H1 (cell line): ENCODE measurements at regions not wholly inside any gene's neighbourhood (a gene's known extent, or its start where the extent isn't known, plus 50 kb on each side); places are given as distances from the start of the nearest gene placed in this dataset.
A peak's percentile ranks its signal among the peaks of the same experiment; 100 is the strongest.

Experiments used
- CTCF ChIA-PET: fragments of 300-600 bp; sonication (Branson Sonifier 250); formaldehyde crosslinking; loops from one replicate; lab custom pipeline; 2021; ENCODE audit not compliant: partially characterized antibody; lab: Charles Lee
- POLR2A ChIA-PET: fragments of 300-600 bp; sonication (Branson Sonifier 250); formaldehyde crosslinking; loops from one replicate; lab custom pipeline; 2021; ENCODE audit warnings: inconsistent platforms; ENCODE audit not compliant: partially characterized antibody; lab: Charles Lee
- DNase-seq, 2 experiments: peaks; one replicate each; pipeline versions ENCODE4 v3.0.0 to v3.0.0-alpha.2; 2010 to 2022; ENCODE audit warnings: low spot score in 2 of 2, low read depth in 1 of 2, mixed read lengths in 1 of 2
- FAIRE-seq: peaks from 2 replicates; lab custom pipeline; 2011; peaks lifted over from hg19 to GRCh38; lab: Jason Lieb, UNC
- H2AFZ ChIP-seq: 2 replicates; pipeline ENCODE4 v1.8.1; 2012; ENCODE audit warnings: low read length, inconsistent platforms
- H2AK5ac ChIP-seq: 2 replicates; pipeline ENCODE4 v1.6.1; 2013; ENCODE audit warnings: low read depth, low read length
- H2BK120ac ChIP-seq: replicated peaks from 2 replicates; pipeline ENCODE3; 2013; ENCODE audit warnings: low read depth, low read length, inconsistent platforms
- H2BK12ac ChIP-seq: 2 replicates; pipeline ENCODE4 v1.6.1; 2013; ENCODE audit warnings: low read depth, low read length
- H2BK15ac ChIP-seq: 2 replicates; pipeline ENCODE4 v1.6.1; 2013; ENCODE audit warnings: low read length
- H2BK20ac ChIP-seq: 2 replicates; pipeline ENCODE4 v1.6.1; 2013; ENCODE audit warnings: low read length
- H2BK5ac ChIP-seq: 2 replicates; pipeline ENCODE4 v1.6.1; 2013; ENCODE audit warnings: low read depth, low read length
- H3K14ac ChIP-seq: 2 replicates; pipeline ENCODE4 v1.6.1; 2013; ENCODE audit warnings: inconsistent platforms; ENCODE audit not compliant: insufficient read length
- H3K18ac ChIP-seq: 2 replicates; pipeline ENCODE4 v1.6.1; 2013; ENCODE audit warnings: low read length; ENCODE audit errors: extremely low read depth
- H3K23ac ChIP-seq: 2 replicates; pipeline ENCODE4 v1.6.1; 2013; ENCODE audit warnings: inconsistent platforms; ENCODE audit not compliant: insufficient read length
- H3K23me2 ChIP-seq: 2 replicates; pipeline ENCODE4 v1.6.1; 2013; ENCODE audit warnings: low read depth, low read length
- H3K27ac ChIP-seq: 2 replicates; pipeline ENCODE4 v1.6.1; 2011; ENCODE audit warnings: low read depth, low read length, inconsistent platforms
- H3K27me3 ChIP-seq, 4 experiments: replicated peaks in 1 of 4; 1 replicate in 1 of 4; 2 replicates in 3 of 4; pipeline versions ENCODE4 v1.6.1 to v1.8.1; 2011 to 2013; ENCODE audit warnings: low read length in 3 of 4, mild to moderate bottlenecking in 3 of 4, inconsistent platforms in 2 of 4, mixed read lengths in 2 of 4, moderate library complexity in 1 of 4; ENCODE audit not compliant: control insufficient read depth in 3 of 4, insufficient read depth in 3 of 4; ENCODE audit errors: extremely low read depth in 1 of 4
- H3K36me3 ChIP-seq, 4 experiments: 2 replicates each; pipeline versions ENCODE4 v1.6.1 to v1.8.1; 2011 to 2013; ENCODE audit warnings: mild to moderate bottlenecking in 4 of 4, low read length in 3 of 4, moderate library complexity in 2 of 4, control low read depth in 1 of 4, inconsistent platforms in 1 of 4; ENCODE audit not compliant: insufficient read depth in 4 of 4, control insufficient read depth in 2 of 4
- H3K4ac ChIP-seq: replicated peaks from 2 replicates; pipeline ENCODE3; 2013; ENCODE audit warnings: low read length, low read depth, mixed read lengths, inconsistent platforms; ENCODE audit not compliant: insufficient read length
- H3K4me1 ChIP-seq, 4 experiments: replicated peaks in 1 of 4; 1 replicate in 1 of 4; 2 replicates in 3 of 4; pipeline versions ENCODE4 v1.6.1 to v1.8.1; 2011 to 2013; ENCODE audit warnings: low read length in 3 of 4, inconsistent platforms in 2 of 4, mixed read lengths in 1 of 4; ENCODE audit not compliant: insufficient read depth in 4 of 4, control insufficient read depth in 3 of 4
- H3K4me2 ChIP-seq, 2 experiments: 2 replicates each; pipeline versions ENCODE4 v1.6.1 to v1.8.1; 2011 to 2013; ENCODE audit warnings: low read depth in 2 of 2, low read length in 2 of 2, control low read depth in 1 of 2, inconsistent platforms in 1 of 2, mild to moderate bottlenecking in 1 of 2; ENCODE audit not compliant: insufficient read depth in 1 of 2
- H3K4me3 ChIP-seq, 4 experiments: fragments of 200-600, 300-600 bp in 1 of 4; sonication (generic), shearing (Covaris generic), sonication (Bioruptor Twin) in 1 of 4; 2 replicates each; pipeline versions ENCODE4 v1.5.1 to v1.8.1; 2011 to 2016; ENCODE audit warnings: low read length in 4 of 4, low read depth in 3 of 4, control low read depth in 2 of 4, inconsistent platforms in 2 of 4, mild to moderate bottlenecking in 2 of 4, mixed read lengths in 1 of 4, moderate library complexity in 1 of 4; ENCODE audit not compliant: insufficient read depth in 2 of 4; ENCODE audit errors: extremely low read depth in 1 of 4
- H3K56ac ChIP-seq: replicated peaks from 2 replicates; pipeline ENCODE3; 2013; ENCODE audit warnings: low read depth, mild to moderate bottlenecking, mixed read lengths, low read length, inconsistent platforms; ENCODE audit not compliant: insufficient read length
- H3K79me1 ChIP-seq: 2 replicates; pipeline ENCODE4 v1.6.1; 2013; ENCODE audit warnings: low read depth, low read length, control low read depth
- H3K79me2 ChIP-seq, 2 experiments: 2 replicates each; pipeline versions ENCODE4 v1.6.1 to v1.8.1; 2012 to 2013; ENCODE audit warnings: low read length in 2 of 2, mild to moderate bottlenecking in 2 of 2, inconsistent platforms in 1 of 2; ENCODE audit not compliant: insufficient read depth in 2 of 2, control insufficient read depth in 1 of 2
- H3K9ac ChIP-seq, 4 experiments: replicated peaks in 1 of 4; 1 replicate in 1 of 4; 2 replicates in 3 of 4; pipeline versions ENCODE4 v1.6.1 to v1.8.1; 2011 to 2013; ENCODE audit warnings: low read depth in 3 of 4, low read length in 3 of 4, control low read depth in 2 of 4, mild to moderate bottlenecking in 2 of 4, moderate library complexity in 2 of 4, inconsistent platforms in 1 of 4; ENCODE audit errors: extremely low read depth in 1 of 4
- H3K9me3 ChIP-seq, 2 experiments: 2 replicates each; pipeline versions ENCODE4 v1.6.1 to v1.8.1; 2012 to 2013; ENCODE audit warnings: mild to moderate bottlenecking in 2 of 2, moderate library complexity in 2 of 2, control low read depth in 1 of 2, inconsistent platforms in 1 of 2, low read depth in 1 of 2, low read length in 1 of 2, mixed read lengths in 1 of 2; ENCODE audit not compliant: insufficient read depth in 2 of 2
- H4K20me1 ChIP-seq, 2 experiments: replicated peaks in 1 of 2; 2 replicates each; pipeline versions ENCODE3 to v1.8.1; 2011 to 2013; ENCODE audit warnings: inconsistent platforms in 2 of 2, low read length in 2 of 2, mild to moderate bottlenecking in 1 of 2; ENCODE audit not compliant: insufficient read depth in 2 of 2, control insufficient read depth in 1 of 2
- H4K5ac ChIP-seq: 2 replicates; pipeline ENCODE4 v1.6.1; 2013; ENCODE audit warnings: low read length, low read depth, mixed read lengths, inconsistent platforms; ENCODE audit not compliant: insufficient read length
- H4K8ac ChIP-seq: 2 replicates; pipeline ENCODE4 v1.8.0; 2013; ENCODE audit warnings: mild to moderate bottlenecking, moderate library complexity, low read length, inconsistent platforms; ENCODE audit not compliant: insufficient read depth; ENCODE audit errors: extremely low read depth
- H4K91ac ChIP-seq: replicated peaks from 2 replicates; pipeline ENCODE3; 2013; ENCODE audit warnings: low read length, mixed read lengths, inconsistent platforms; ENCODE audit not compliant: insufficient read length
- JUN ChIP-seq: IDR thresholded peaks from 2 replicates; pipeline ENCODE4 v1.6.1; 2011; ENCODE audit warnings: low read depth, mild to moderate bottlenecking, improper control_type of control experiment, low read length
- RAD21 ChIP-seq, 2 experiments: IDR thresholded peaks in 1 of 2; conservative IDR thresholded peaks in 1 of 2; 2 replicates each; pipeline ENCODE4 v1.6.1; 2011; ENCODE audit warnings: low read depth in 2 of 2, low read length in 2 of 2, improper control_type of control experiment in 1 of 2, inconsistent platforms in 1 of 2, mild to moderate bottlenecking in 1 of 2, moderate library complexity in 1 of 2
- TAF7 ChIP-seq: optimal IDR thresholded peaks from 2 replicates; pipeline ENCODE3; 2011; ENCODE audit warnings: low read depth, mild to moderate bottlenecking, inconsistent platforms, low read length, moderate library complexity, borderline replicate concordance
- WGBS, 2 experiments: shearing (Covaris generic) in 1 of 2; methylation state at CpG; one replicate each; pipeline versions ENCODE4 v1.1.6 to v1.1.7; 2013 to 2015; ENCODE audit warnings: low lambda C conversion rate in 2 of 2, mixed read lengths in 2 of 2, inconsistent platforms in 1 of 2, low coverage in 1 of 2, missing lambda C conversion rate in 1 of 2; ENCODE audit not compliant: insufficient replicate concordance in 2 of 2, insufficient coverage in 1 of 2, insufficient read length in 1 of 2; ENCODE audit errors: extremely low coverage in 1 of 2, missing lambda C conversion rate in 1 of 2; 5-methylcytosine and 5-hydroxymethylcytosine counted together

- H3K27me3 ChIP-seq: no peaks in the 10 kb centered on the region
- no peaks in the 10 kb centered on the region for H4K20me1 ChIP-seq
- no peak overlapping the region for H2BK15ac ChIP-seq
- no peak overlapping the region for H3K4me3 ChIP-seq
- ChIA-PET POLR2A (no interaction called here), CTCF (interaction anchor here (0.6 to 1.5 kb wide), 6 partner anchors 8 to 702 kb away, joined by 3 to 5 read pairs (median 3); no protein-coding TSS in a partner anchor)
- H3K4me1 ChIP-seq: peaks cover 2 to 9% (median 8%) of the 10 kb centered on the region in 4 experiments; a peak in 4 of 7 replicates
- H3K56ac ChIP-seq: no peak overlapping the region
- H3K9ac ChIP-seq: no peak overlapping the region
- no peak overlapping the region for H3K4ac ChIP-seq
- H2BK12ac ChIP-seq: no peak overlapping the region
- TF ChIP-seq JUN (no peak), TAF7 (no peak), RAD21 (IDR thresholded peaks at IDR 0.05 in 1 of 2, conservative IDR thresholded peaks at IDR 0.05 in 1 of 2; ENCODE audit: low read depth in 2 of 2, low read length in 2 of 2) (peak; percentile 2 to 21; a peak in 1 of 4 replicates)
- no peak overlapping the region for H3K4me2 ChIP-seq
- H3K14ac ChIP-seq: no peak overlapping the region
- no peak overlapping the region for H4K91ac ChIP-seq
- no peak overlapping the region for H4K5ac ChIP-seq
- H3K23me2 ChIP-seq: no peaks in the 10 kb centered on the region
- H3K79me2 ChIP-seq: no peaks in the 10 kb centered on the region
- no peak overlapping the region for H2AK5ac ChIP-seq
- DNase-seq (no peak), FAIRE-seq (no peak)
- no peak overlapping the region for H3K18ac ChIP-seq
- H2BK20ac ChIP-seq: no peak overlapping the region
- H4K8ac ChIP-seq: no peak overlapping the region
- no peak overlapping the region for H3K27ac ChIP-seq
- no peak overlapping the region for H2AFZ ChIP-seq
- H3K23ac ChIP-seq: no peak overlapping the region
- H2BK120ac ChIP-seq: no peak overlapping the region
- 90% methylated on average over 2 of the region's 2 CpGs; no CpG with 5 or more reads in 1 of the 2 experiments for WGBS, 2 experiments
- H3K9me3 ChIP-seq: no peaks in the 10 kb centered on the region
- H2BK5ac ChIP-seq: no peak overlapping the region
- H3K79me1 ChIP-seq: no peaks in the 10 kb centered on the region
- H3K36me3 ChIP-seq: no peaks in the 10 kb centered on the region
These were observed 530.6 kb upstream of the IL12A start for GRCh38 chr3:159458010-159458409.
